NCI-H82 (cell line): ENCODE measurements at regions not wholly inside any gene's neighbourhood (a gene's known extent, or its start where the extent isn't known, plus 50 kb on each side); places are given as distances from the start of the nearest gene placed in this dataset.
"Not testable (repeated sequence)": the region's sequence is repeated elsewhere in the genome, so short reads cannot be mapped to it uniquely, and the experiment has no call there.

ENCODE experiments used
- DNase-seq: peaks from one replicate; lab custom pipeline; 2025; lab: John Stamatoyannopoulos, UW

DNA sequence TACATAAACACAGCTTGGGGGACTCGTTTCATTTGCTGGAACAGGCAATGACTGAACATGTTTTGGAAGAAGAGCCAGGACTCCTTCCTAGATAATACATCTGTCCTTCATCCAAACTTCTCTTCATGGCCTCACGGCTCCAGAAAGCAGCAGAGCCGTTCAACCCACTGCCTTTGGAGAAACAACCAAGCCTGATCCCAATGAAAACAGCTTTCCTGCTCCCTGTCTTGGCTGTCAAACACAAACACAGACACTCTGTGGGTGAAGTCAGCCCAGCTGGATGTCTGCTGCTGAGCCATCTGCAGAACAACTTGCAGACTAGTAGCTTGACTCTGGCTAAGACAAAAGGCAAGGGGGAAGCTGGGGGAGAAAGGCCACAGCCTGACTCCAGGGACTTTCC, 345.1 kb upstream of the PSMD7 start:
- DNase-seq: peak; percentile 17

DNA sequence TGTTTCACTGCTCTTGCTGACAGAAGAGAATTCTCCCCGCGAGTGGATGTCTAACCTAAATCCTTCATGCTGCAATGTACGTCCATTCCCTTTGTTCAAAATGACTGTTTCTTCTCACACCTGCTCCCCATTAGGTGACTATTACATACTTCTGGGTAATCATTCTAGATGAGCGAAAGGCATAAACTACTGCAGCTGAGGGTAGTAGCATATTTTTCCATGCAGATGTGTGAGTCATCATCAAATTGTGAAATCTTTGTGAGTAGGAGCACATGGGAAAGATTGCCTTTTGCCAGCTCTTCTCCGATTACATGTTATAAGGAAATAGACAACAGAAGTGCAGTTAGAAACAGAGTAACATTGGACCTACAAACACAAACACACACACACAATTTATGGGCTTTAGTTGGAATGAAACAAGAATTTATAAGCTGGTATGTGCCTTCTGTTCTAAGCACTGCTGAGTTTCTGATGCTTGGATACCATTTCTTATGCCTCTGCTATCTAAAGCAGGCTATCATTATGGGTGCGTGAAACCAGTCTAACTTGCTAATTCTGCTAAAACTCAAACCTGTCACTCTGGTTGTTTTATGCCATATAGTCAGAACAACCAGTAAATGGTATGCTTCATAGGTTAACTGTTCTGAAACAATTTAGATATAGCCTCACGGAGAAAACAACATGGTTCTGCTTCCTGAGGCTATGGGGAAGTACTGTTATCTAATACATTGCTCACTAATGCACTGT, 346.9 kb upstream of the PSMD7 start:
- no peak for DNase-seq

DNA sequence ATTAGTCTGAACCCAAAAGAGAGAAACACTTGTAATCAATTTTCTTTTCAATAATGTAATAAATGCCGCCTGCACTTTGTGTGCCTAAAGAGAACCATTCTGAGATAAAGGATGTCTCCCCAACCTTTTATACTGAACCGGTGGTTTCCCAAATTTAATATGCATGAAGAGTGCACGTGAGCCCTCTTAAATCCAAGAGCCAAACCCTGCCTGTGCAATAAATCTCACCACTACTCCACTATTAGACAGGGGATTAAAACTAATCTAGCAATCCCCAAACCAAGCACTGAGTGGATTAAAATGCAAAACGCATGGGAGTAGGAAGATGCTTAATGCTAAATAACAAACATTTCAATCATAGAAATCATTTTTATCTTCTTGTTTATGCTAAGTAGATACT, 351.0 kb upstream of the PSMD7 start:
- DNase-seq: peak; percentile 95

DNA sequence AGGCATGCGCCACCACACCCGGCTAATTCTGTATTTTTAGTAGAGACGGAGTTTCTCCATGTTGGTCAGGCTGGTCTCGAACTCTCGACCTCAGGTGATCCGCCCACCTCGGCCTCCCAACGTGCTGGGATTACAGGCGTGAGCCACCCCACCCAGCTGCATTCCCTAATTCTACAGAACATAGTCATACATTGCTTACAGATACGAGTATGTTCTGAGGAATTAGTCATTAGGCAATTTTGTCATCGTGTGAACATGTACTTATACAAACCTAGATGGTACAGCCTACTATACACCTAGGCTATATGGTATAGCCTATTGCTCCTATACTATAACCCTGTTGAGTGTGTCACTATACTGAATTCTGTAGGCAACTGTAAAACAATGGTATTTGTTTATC, 353.4 kb upstream of the PSMD7 start:
- DNase-seq: not testable (repeated sequence)

DNA sequence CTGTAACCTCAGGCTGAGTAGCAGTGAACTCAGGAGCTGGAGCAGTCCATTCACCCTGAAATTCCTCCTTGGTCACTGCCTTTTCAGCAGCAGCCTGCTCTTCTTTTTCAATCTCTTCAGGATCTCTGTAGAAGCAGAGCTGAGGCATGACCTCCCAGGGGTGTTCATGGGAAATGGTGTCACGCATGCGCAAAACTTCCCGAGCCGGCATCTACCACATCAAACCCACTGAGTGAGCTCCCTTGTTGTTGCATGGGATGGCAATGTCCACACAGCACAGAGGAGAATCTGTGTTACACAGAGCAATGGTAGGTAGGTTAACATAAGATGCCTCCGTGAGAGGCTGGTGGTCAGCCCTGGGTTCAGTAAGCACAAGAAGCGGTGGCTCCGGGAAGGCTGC, 355.8 kb upstream of the PSMD7 start:
- not testable (repeated sequence) for DNase-seq

DNA sequence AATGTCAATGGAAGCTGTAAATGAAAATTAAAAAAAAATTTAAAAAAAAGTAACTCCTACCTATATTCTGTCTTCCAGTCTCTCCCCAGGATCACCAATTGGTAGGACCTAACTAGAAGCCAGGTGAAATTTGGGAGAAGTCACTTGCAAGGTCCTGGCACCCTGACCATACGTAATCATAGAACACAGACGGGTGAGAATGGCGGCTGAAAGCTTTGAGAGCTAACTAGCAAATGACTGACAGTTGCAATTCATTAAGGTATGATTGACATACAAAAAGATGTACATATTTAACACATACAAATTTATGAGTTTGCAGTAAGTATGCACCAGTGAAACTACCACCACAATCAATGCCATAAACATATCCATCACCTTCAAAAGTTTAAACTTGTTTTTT, 372.7 kb upstream of the PSMD7 start:
- no peak for DNase-seq

DNA sequence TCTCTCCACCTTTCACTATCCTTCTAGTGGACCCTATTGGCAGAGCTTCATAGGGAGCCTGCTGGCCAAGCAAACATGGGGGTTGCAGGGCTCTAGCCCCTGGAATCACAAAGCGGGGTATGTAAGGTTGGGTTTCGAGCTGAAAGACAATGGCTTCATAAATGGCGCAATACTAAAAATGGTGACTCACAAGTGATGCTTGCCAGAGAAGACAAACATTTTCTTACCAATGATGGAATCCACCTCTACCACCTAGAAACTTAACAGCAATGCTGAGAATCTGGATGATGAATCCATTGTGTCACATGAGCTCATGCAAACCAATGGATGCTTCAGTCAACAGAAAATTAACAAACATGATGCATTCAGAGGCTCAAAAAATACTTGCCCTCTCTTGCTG, 375.3 kb upstream of the PSMD7 start:
- no peak for DNase-seq

DNA sequence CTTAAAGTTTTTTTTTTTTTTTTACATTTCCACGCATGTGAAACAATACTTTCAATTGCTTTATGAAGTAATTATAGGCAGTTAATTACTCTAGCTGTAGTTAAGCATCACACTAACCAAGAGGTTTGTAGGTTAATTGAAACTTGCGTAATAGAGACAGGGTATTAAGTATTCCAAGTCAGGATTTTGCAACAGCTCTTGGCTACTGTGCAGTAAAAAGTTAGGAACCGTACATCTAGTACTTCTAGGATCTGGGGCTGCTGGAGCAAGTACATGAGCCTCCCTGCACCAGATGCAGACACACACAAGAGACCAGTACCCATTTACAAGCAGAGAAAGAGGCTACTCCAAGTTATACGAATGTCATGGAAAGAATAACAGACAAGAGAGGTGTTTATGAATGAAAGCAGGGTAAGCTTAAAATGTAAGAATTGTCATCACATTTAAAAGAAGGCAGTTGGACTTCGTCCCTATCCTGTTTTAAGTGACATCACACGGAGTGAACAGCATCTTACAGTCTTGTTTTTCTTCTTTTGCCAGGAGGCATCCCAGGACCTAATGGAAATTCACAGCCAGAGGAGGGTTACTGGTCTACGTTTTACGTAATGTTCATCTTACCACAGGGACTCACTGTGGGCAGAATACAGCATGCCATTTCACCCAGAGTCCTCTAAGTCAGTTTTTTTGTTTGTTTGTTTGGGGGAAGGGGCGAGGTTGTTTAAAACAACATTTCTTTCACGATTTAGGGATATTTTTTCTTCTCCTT, 379.6 kb upstream of the PSMD7 start:
- no peak for DNase-seq

DNA sequence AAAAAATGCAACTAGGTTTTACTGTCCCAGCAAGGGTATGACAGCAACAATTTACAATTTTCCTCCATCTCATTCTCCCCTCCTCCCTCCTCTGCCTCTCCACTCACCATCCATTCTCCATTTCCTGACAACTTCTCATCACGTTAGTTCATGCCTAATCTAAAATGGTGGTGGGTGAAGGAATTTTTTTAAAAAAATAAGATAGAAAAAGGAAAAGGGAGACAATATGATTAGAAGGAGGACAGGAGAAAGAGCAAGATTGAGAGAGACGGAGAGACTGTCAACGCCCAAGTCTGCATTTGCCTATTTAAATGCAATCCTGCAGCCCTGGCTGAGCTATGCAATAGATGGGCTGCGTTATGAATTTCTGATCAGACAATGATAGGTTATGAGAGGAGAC, 380.7 kb upstream of the PSMD7 start:
- no peak for DNase-seq

DNA sequence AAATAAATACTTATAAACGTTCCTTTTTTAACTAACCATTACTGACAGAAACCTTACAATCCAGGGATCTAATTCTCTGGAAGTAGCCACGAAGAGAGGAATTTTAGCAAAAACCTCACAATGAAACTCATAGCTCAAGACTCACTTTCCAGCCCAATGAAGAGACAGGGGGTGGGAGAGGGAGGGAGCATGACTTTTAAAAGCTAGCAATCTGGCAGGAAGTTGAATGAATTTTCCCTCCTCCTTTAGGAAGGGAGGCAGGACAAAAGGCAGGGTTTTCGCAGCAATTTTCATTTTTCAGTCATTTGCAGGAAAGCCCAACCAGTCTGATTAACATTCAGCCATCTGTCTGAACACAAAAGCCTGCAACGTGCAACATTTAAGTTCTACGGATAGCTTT, 381.5 kb upstream of the PSMD7 start:
- DNase-seq: no peak

DNA sequence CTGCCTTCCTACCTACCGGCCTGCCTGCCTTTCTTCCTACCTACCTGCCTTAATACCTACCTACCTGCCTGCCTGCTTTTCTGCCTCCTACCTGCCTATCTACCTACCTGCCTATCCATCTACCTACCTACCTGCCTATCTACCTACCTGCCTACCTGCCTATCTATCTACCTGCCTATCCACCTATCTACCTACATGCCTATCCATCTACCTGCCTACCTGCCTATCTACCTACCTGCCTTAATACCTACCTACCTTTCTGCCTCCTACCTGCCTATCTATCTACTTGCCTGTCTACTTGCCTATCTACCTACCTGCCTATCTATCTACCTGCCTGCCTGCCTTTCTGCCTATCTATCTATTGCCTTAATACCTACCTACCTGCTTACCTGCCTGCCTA, 383.8 kb upstream of the PSMD7 start:
- no peak for DNase-seq

DNA sequence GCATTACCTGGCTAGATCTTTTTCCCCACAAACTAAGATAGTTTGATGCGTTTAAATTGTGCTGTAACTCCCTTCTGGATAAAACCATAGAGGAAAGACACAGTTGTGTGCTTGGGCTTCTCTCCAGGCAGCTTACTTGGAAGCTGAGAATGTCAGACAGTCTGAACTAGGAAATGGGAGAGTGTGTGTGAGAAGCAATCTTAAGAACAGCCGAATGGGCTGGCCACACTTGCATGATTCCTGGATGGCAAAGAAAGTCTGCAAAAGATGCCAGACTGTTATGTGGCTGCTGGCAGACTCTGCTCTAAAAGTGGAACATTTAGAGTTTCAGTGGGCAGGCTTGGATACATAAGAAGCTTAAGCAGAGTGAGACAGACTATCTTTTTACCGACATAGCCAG, 384.3 kb upstream of the PSMD7 start:
- no peak for DNase-seq

DNA sequence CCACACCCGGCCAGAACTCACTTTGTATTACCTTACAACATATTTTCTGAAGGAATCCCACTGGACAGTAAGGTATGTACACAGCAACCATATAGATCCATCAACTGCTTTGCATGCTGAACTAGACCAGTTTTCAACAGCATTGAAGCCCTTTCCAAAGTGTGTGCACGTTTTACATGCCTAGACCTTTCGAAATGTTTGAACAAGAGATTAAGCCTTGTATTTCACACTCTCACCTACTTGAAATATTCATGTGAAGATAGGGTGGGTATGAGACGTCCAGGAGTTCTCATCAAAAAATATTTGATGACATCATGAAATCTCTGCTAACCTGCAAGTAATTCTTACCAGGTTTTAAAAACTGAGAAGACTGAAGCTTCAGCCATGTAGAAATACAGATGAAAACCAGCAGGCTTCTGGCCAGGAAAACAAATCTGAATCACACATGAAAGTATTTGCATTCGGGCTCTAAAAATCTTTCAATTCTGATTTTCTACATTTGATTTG, 387.0 kb upstream of the PSMD7 start:
- DNase-seq: no peak

DNA sequence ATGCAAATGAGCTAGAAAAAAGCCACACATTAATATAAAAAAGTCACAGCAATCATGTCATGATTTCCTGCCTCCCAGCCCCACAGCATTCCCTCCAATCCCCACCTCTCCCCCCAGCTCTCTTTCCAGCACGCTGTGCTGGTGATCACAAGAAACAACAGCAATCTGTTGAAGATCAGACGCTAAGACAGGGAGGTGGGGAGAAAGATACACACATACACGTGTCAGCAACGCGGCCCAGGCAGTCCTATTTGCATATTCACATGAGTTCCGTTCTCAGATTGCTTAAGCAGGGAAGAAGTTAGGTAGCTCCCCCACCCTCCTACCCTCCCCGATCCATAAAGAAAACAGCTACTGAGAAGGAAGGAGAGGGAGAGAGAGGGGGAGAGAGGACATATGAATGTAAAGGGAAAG, 405.5 kb upstream of the PSMD7 start:
- peak; percentile 91 for DNase-seq

DNA sequence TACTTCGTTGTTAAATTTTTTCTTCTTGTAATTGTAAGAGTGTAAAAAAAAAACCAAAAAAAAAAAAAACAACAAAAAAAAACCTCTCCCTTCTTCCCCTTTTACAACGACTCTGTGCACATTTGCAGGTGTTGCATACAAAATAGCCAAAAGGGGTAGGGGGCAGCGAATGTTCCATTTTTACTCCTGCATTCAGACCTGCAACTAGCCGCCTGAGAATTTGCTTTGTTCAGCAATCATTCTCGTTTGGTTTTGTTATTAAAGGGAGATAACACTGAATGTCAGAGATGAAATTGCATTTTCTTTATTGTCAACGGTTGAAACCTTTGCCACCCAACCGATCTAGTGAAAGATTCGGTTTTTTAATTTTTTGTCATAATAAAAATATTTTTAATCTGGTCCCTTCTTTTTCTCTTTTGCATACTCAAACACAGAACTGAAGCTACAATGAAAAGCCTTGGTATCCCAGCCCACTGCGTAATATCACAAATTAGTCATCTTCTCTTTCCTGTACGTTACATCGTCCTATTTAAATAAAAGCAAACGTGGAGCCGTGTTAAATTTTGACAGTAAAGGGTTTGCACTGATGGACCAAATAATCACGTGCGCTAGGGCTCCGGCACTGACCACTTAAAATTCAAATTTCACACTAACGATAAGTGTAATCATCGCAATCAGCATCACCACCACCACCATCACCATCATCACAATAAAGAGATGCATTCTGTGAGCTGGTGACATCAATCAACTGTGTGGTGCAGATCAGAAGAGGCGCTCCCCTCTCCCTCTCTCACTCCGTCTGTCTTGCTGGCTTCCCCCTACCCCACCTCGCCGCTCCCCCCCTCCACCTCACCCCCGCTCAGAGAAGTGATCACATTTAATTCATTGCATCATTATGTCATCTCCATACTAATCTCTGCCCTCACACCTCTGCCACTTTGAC, 406.2 kb upstream of the PSMD7 start:
- DNase-seq: peak; percentile 72

DNA sequence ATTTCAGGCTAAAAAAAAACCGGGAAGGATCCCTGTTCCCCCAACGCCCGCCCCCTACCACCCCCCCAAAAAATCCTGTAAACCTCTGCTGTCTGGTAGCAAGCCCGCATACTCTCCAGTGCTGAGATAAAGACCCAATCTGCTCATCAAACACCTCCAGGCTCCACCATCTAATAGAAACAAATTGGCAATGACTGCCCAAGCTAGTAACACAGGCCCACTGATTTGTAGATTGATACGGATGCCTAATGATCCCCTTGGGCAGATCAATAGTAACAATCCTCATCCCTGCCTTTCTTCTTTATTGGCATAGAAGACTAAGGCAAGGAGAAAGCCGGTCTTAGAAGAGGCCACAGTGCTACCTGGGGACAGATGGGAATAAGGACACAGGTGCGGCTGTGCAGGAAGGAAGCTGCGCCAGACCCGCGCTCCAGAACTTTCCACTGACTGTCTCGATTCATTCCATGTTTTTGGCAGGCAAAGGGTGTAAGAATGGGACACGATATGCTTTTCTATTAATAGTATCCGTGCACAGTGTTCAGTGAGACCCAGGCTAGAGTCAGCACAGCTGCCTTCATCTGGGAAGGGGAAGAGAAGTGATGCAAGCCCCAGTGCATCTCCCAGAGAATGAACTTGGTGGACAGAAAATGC, 407.6 kb upstream of the PSMD7 start:
- DNase-seq: no peak

DNA sequence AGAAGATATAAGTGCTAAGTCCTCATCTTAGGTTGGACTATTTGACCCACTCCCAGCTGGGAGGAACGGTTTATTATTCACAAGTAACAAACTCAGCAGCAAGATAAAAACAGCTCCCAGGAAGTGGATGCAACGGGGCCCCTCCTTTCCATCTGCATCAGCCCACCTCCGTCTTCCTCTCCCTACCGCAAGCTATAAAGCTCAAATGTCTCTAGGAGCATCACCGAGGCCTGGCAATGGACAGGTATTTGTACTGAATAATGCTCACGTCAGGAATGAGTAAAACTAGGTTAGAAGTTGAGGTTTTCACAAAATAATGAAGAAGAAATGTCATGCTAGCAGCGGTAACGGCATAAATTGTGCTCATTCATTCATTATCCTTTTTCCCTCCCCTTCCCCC, 408.7 kb upstream of the PSMD7 start:
- DNase-seq: no peak

DNA sequence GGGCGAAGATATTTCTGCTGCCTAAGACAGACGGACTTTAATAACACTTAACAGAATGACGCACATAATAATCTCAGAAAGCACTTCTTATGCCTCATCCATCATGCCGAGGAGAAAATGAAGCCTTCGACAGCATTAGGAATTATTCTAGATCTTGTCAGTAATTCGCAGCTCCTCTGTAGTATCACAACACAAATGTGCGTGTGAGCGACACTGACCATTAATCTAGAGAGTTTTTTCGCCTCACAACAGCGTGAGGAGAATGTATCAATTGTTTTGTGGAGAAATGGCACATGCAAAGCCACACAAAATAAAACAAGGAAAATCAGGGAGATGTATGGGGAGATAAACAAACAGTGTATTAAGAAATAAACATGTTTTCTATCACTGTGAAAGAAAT, 410.2 kb upstream of the PSMD7 start:
- DNase-seq: peak; percentile 2

DNA sequence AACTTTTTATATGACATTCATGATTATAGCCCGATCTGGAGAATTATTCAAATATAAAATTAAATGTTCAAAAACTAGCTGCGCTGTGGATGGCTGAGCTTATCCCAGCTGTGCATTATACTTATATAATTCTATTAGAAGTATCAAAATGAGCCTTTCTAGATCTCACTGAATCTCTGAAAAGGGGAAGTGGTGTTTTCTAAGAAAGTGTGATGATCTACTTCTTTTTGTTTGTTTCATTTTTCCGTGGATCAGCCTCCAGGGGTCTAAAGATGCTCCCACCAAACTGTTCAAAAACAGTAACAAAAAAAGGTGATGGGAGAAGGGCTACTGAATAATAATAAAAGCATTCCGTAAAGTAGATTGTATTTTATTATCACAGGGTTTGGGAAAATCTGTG, 411.3 kb upstream of the PSMD7 start:
- DNase-seq: no peak

DNA sequence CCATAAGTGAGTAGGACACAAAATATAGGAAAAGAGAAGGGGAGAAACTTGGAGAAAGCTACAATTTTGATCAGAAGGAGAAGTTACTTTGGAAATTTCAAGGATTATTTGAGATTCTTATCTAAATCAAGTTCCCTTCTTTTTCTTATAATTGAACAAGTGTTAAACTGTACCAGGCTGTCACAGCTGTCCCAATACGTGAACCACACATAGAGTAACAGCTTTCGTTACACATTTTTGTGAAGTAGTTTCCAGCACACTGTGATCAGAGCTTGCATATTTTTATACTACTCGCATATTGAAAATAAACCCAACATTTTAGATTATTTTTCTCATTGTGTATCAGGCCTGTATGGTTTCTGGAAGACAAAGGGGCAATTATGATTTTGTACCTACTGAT, 412.8 kb upstream of the PSMD7 start:
- no peak for DNase-seq

DNA sequence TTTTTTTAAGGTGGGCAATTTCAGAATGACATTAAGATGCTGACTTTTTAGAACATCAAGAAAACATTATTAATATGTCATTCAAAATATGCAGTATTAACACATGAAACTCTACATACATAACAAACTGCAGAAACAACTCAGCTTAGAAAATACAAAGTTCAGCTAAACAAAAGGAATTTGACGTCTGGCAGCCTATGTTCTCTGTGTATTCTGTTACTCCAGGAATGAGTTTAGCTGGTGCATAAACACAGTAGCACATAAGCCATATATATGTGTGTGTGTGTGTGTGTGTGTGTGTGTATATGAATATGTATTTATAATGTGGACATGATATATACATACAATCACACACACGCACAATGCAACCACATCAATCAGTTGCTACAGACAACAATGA, 413.5 kb upstream of the PSMD7 start:
- no peak for DNase-seq

DNA sequence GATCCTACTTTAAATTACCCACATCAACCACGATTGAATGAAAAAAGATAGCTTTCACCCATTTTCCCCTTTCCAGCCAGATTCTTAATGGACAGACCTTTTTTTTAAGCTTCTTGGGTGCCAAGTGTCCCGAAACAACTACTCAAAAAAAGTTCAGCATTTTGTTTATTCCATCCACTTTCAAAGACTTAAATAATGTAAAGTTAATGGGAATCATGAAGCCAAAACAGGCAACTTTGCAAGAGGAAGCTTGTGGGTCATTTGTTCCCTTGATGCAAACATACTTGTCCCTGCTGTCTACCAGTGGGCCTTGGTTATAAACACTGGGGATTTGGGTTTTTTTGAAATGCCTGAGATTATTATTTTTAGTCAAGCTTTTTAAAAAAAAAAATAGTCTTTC, 414.0 kb upstream of the PSMD7 start:
- no peak for DNase-seq
